ENCODE measurements at regions not wholly inside any gene's neighbourhood (a gene's known extent, or its start where the extent isn't known, plus 50 kb on each side); places are given as distances from the start of the nearest gene placed in this dataset.

GRCh38 chr3:106691476-106691875 lies 685.8 kb upstream of the CCDC54 start:
- Histone ChIP-seq H3K27me3 (ENCODE audit: insufficient read depth) (no peaks in the 10 kb centered on the region), H4K20me1 (replicated peaks; ENCODE audit: insufficient read depth) (no peaks in the 10 kb centered on the region), H3K79me2 (replicated peaks; ENCODE audit: insufficient read depth) (no peaks in the 10 kb centered on the region), H3K36me3 (ENCODE audit: insufficient read depth) (no peaks in the 10 kb centered on the region), H3K4me2 (no peak overlapping the region), H3K27ac (ENCODE audit: low read depth) (no peak overlapping the region), H3K4me1 (ENCODE audit: insufficient read depth) (no peaks in the 10 kb centered on the region), H3K9me2 (ENCODE audit: insufficient read depth) (0 out of 2 replicates have a peak, but pooled peaks cover 3% of the 10 kb centered on the region), H2AFZ (no peak overlapping the region), H3K4me3 (no peak overlapping the region), H3F3A (replicated peaks; ENCODE audit: low read depth) (no peaks in the 10 kb centered on the region)
- TF ChIP-seq EZH2 (IDR thresholded peaks at IDR 0.05; ENCODE audit: low read depth, unreplicated experiment): no peak
- TF ChIP-seq EZH2phosphoT487 (IDR thresholded peaks at IDR 0.05; ENCODE audit: unreplicated experiment): no peak
- no peak for TF ChIP-seq CREB1 (CRISPR knock-in tag; IDR thresholded peaks at IDR 0.05; ENCODE audit: low read depth)
- no peak for TF ChIP-seq REST (IDR thresholded peaks at IDR 0.05; ENCODE audit: unreplicated experiment)
- no peak for TF ChIP-seq ZNF114 (CRISPR knock-in tag; IDR thresholded peaks at IDR 0.05)
- TF ChIP-seq, protein P1, sequence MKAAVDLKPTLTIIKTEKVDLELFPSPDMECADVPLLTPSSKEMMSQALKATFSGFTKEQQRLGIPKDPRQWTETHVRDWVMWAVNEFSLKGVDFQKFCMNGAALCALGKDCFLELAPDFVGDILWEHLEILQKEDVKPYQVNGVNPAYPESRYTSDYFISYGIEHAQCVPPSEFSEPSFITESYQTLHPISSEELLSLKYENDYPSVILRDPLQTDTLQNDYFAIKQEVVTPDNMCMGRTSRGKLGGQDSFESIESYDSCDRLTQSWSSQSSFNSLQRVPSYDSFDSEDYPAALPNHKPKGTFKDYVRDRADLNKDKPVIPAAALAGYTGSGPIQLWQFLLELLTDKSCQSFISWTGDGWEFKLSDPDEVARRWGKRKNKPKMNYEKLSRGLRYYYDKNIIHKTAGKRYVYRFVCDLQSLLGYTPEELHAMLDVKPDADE (IDR thresholded peaks at IDR 0.05): no peak
- TF ChIP-seq JUNB (IDR thresholded peaks at IDR 0.05; ENCODE audit: unreplicated experiment): no peak
- TF ChIP-seq NANOG (IDR thresholded peaks at IDR 0.05; ENCODE audit: borderline replicate concordance): no peak
- no peak for TF ChIP-seq ZNF462 (CRISPR knock-in tag; IDR thresholded peaks at IDR 0.05)
- TF ChIP-seq STAT1 (IDR thresholded peaks at IDR 0.05; ENCODE audit: unreplicated experiment): no peak
- TF ChIP-seq ZNF331 (CRISPR knock-in tag; IDR thresholded peaks at IDR 0.05; ENCODE audit: low read depth): no peak
- TF ChIP-seq POLR2AphosphoS5 (IDR thresholded peaks at IDR 0.05; ENCODE audit: low read depth): no peak
- TF ChIP-seq CTCF (conservative IDR thresholded peaks at IDR 0.05; ENCODE audit: low read depth in 2 of 2): no peak
- peaks cover 5% of the 10 kb centered on the region; the same call in 2 of the 3 replicates for H3K4me1 Mint-ChIP-seq
- H3K27me3 Mint-ChIP-seq (ENCODE audit: insufficient read depth, low read depth, poor library complexity): no peaks in the 10 kb centered on the region
- DNase-seq (ENCODE audit: low spot score) (no peak), ATAC-seq (no peak)
- no peaks in the 10 kb centered on the region; the same call in 2 of the 3 replicates for H3K9me3 Mint-ChIP-seq
- H3K4me3 Mint-ChIP-seq: no peak overlapping the region
- H3K36me3 Mint-ChIP-seq (ENCODE audit: low read depth): no peaks in the 10 kb centered on the region
- no peak overlapping the region for H3K27ac Mint-ChIP-seq

All from GM23338 (cell line).